HEK293 (cell line): ENCODE measurements at regions not wholly inside any gene's neighbourhood (a gene's known extent, or its start where the extent isn't known, plus 50 kb on each side); places are given as distances from the start of the nearest gene placed in this dataset.

Source experiments
- CTCF ChIA-PET: fragments of 350-600 bp; formaldehyde crosslinking; extraction: SDS; loops from one replicate; lab custom pipeline; 2021; ENCODE audit warnings: antibody characterized with exemption; lab: Yijun Ruan, JAX
- POLR2A ChIA-PET: fragments of 300-600 bp; formaldehyde crosslinking; extraction: SDS; loops from one replicate; lab custom pipeline; 2020; ENCODE audit warnings: antibody characterized with exemption, inconsistent platforms; lab: Yijun Ruan, JAX
- H3K27ac ChIP-seq: fragments of 200-500 bp; sonication (Bioruptor generic); 2 replicates; pipeline ENCODE4 v1.5.1; 2014; ENCODE audit warnings: low read depth, low read length, control low read depth, inconsistent platforms; ENCODE audit errors: extremely low read depth
- H3K36me3 ChIP-seq, 2 experiments: fragments of 200-500 bp in 1 of 2; sonication (Bioruptor generic) in 1 of 2; 1 replicate in 1 of 2; 2 replicates in 1 of 2; pipeline ENCODE4 v1.5.1; 2014 to 2017; ENCODE audit warnings: inconsistent platforms in 2 of 2, low read length in 2 of 2; ENCODE audit not compliant: control insufficient read depth in 2 of 2, insufficient read depth in 1 of 2
- H3K4me1 ChIP-seq: fragments of 200-500 bp; sonication (Bioruptor generic); 2 replicates; pipeline ENCODE4 v1.5.1; 2014; ENCODE audit warnings: mild to moderate bottlenecking, low read length, inconsistent platforms; ENCODE audit not compliant: control insufficient read depth, insufficient read depth
- H3K4me3 ChIP-seq: 2 replicates; pipeline ENCODE4 v1.5.1; 2011; ENCODE audit warnings: low read depth, mild to moderate bottlenecking, control low read depth, low read length, moderate library complexity
- H3K9me3 ChIP-seq: fragments of 200-500 bp; sonication (Bioruptor generic); 2 replicates; pipeline ENCODE4 v1.5.1; 2014; ENCODE audit warnings: low read depth, low read length, inconsistent platforms; ENCODE audit not compliant: control insufficient read depth, insufficient read depth
- FEZF1 ChIP-seq: fragments of 450-650 bp; formaldehyde crosslinking; IDR thresholded peaks from 2 replicates; pipeline ENCODE4 v1.5.1; 2016; ENCODE audit warnings: missing biosample characterization, missing genetic modification characterization
- GFI1B ChIP-seq: fragments of 450-650 bp; formaldehyde crosslinking; IDR thresholded peaks from 2 replicates; pipeline ENCODE4 v1.5.1; 2016; ENCODE audit warnings: missing biosample characterization, missing genetic modification characterization
- GLI4 ChIP-seq: fragments of 450-650 bp; formaldehyde crosslinking; IDR thresholded peaks from 2 replicates; pipeline ENCODE4 v1.5.1; 2016; ENCODE audit warnings: missing biosample characterization, missing genetic modification characterization
- KLF9 ChIP-seq: fragments of 450-650 bp; formaldehyde crosslinking; IDR thresholded peaks from 2 replicates; pipeline ENCODE4 v1.5.1; 2016; ENCODE audit warnings: missing biosample characterization, missing genetic modification characterization, low read depth
- ZNF280D ChIP-seq: fragments of 450-650 bp; formaldehyde crosslinking; IDR thresholded peaks from 2 replicates; pipeline ENCODE4 v1.5.1; 2016; ENCODE audit warnings: missing biosample characterization, missing genetic modification characterization
- ZNF37A ChIP-seq: fragments of 450-650 bp; IDR thresholded peaks from 2 replicates; pipeline ENCODE4 v1.5.1; 2018; ENCODE audit warnings: missing biosample characterization, missing genetic modification characterization
- ZNF391 ChIP-seq: fragments of 450-650 bp; formaldehyde crosslinking; IDR thresholded peaks from 2 replicates; pipeline ENCODE4 v1.5.1; 2016; ENCODE audit warnings: low read depth, missing biosample characterization, missing genetic modification characterization, borderline replicate concordance
- ZNF488 ChIP-seq: fragments of 450-650 bp; formaldehyde crosslinking; IDR thresholded peaks from 2 replicates; pipeline ENCODE4 v1.5.1; 2016; ENCODE audit warnings: missing biosample characterization, missing genetic modification characterization
- ZNF518A ChIP-seq: fragments of 450-650 bp; formaldehyde crosslinking; conservative IDR thresholded peaks from 2 replicates; pipeline ENCODE4 v1.5.1; 2016; ENCODE audit warnings: low read depth, missing biosample characterization, missing genetic modification characterization
- ZNF580 ChIP-seq: fragments of 450-650 bp; formaldehyde crosslinking; IDR thresholded peaks from 2 replicates; pipeline ENCODE4 v1.5.1; 2016; ENCODE audit warnings: missing biosample characterization, missing genetic modification characterization
- ZNF596 ChIP-seq: fragments of 450-650 bp; IDR thresholded peaks from 2 replicates; pipeline ENCODE4 v1.5.0; 2018; ENCODE audit warnings: missing biosample characterization, mild to moderate bottlenecking, missing genetic modification characterization, moderate library complexity
- ZNF654 ChIP-seq: fragments of 450-650 bp; formaldehyde crosslinking; IDR thresholded peaks from 2 replicates; pipeline ENCODE4 v1.5.1; 2016; ENCODE audit warnings: low read depth, missing biosample characterization, missing genetic modification characterization
- ZNF692 ChIP-seq: fragments of 450-650 bp; formaldehyde crosslinking; IDR thresholded peaks from 2 replicates; pipeline ENCODE4 v1.5.1; 2016; ENCODE audit warnings: missing biosample characterization, missing genetic modification characterization
- ZNF707 ChIP-seq: fragments of 450-650 bp; formaldehyde crosslinking; IDR thresholded peaks from 2 replicates; pipeline ENCODE4 v1.5.1; 2016; ENCODE audit warnings: missing biosample characterization, missing genetic modification characterization
- ZSCAN18 ChIP-seq: fragments of 450-650 bp; formaldehyde crosslinking; IDR thresholded peaks from 2 replicates; pipeline ENCODE4 v1.5.1; 2016; ENCODE audit warnings: missing biosample characterization, missing genetic modification characterization
- ZSCAN30 ChIP-seq: fragments of 450-650 bp; IDR thresholded peaks from 2 replicates; pipeline ENCODE4 v1.5.1; 2018; ENCODE audit warnings: missing biosample characterization, mild to moderate bottlenecking, missing genetic modification characterization, moderate library complexity
- ZXDB ChIP-seq: fragments of 450-650 bp; formaldehyde crosslinking; IDR thresholded peaks from 2 replicates; pipeline ENCODE4 v1.5.1; 2016; ENCODE audit warnings: missing biosample characterization, missing genetic modification characterization

GRCh38 chr17:65417406-65418221 is 143.8 kb downstream of the AXIN2 start (continued):
- no peak for TF ChIP-seq ZNF280D (tag by site-specific recombination)
- TF ChIP-seq ZNF692 (tag by site-specific recombination), result no peak
- no peak for TF ChIP-seq ZNF654 (tag by site-specific recombination)
- no peak for TF ChIP-seq ZNF707 (tag by site-specific recombination)
- TF ChIP-seq, all 188 proteins: peak for 0

GRCh38 chr17:65415991-65416390 is 145.5 kb downstream of the AXIN2 start:
- CTCF ChIA-PET, result interaction anchor here (0.6 to 0.7 kb wide), 2 partner anchors 64 to 1240 kb away, joined by 3 read pairs; no protein-coding TSS in a partner anchor
- no peak overlapping the region for H3K27ac ChIP-seq

More at GRCh38 chr17:65415991-65416390, 145.5 kb downstream of the AXIN2 start:
- Histone ChIP-seq H3K36me3 (no peaks in the 10 kb centered on the region), H3K4me1 (no peaks in the 10 kb centered on the region), H3K4me3 (no peak overlapping the region), H3K9me3 (no peaks in the 10 kb centered on the region)
- TF ChIP-seq KLF9 (tag by site-specific recombination) (no peak), ZNF488 (tag by site-specific recombination) (no peak), FEZF1 (tag by site-specific recombination) (no peak), ZNF580 (no peak), GFI1B (tag by site-specific recombination) (no peak), ZNF596 (no peak), ZNF692 (tag by site-specific recombination) (no peak), ZNF518A (tag by site-specific recombination) (no peak), ZNF707 (tag by site-specific recombination) (no peak), ZXDB (tag by site-specific recombination) (no peak), GLI4 (tag by site-specific recombination) (no peak), ZNF391 (tag by site-specific recombination) (no peak), ZSCAN30 (tag by site-specific recombination) (no peak), ZNF37A (tag by site-specific recombination) (no peak), ZSCAN18 (no peak)
- POLR2A ChIA-PET, result interaction anchor here (0.5 kb wide), 1 partner anchor 95 kb away, joined by 8 read pairs; no protein-coding TSS in a partner anchor
